GM23248 (cell line): ENCODE measurements at regions not wholly inside any gene's neighbourhood (a gene's known extent, or its start where the extent isn't known, plus 50 kb on each side); places are given as distances from the start of the nearest gene placed in this dataset.

ENCODE experiments used
- DNase-seq: peaks from one replicate; pipeline ENCODE4 v3.0.0-alpha.2; 2015
- H2AFZ ChIP-seq: fragments of 200-600 bp; sonication (generic); 2 replicates; pipeline ENCODE4 v1.6.1; 2016; ENCODE audit warnings: antibody characterized with exemption
- H3F3A ChIP-seq: fragments of 200-600 bp; sonication (generic); 2 replicates; pipeline ENCODE4 v1.6.1; 2016; ENCODE audit warnings: mild to moderate bottlenecking, antibody characterized with exemption, mixed run types; ENCODE audit not compliant: insufficient read depth
- H3K27ac ChIP-seq: fragments of 200-600 bp; sonication (generic); 2 replicates; pipeline ENCODE4 v1.5.1; 2016; ENCODE audit warnings: mild to moderate bottlenecking
- H3K27me3 ChIP-seq: fragments of 200-600 bp; sonication (generic); replicated peaks from 2 replicates; pipeline ENCODE4 v1.6.1; 2016; ENCODE audit warnings: mild to moderate bottlenecking; ENCODE audit not compliant: insufficient read depth
- H3K36me3 ChIP-seq: fragments of 200-600 bp; sonication (generic); 2 replicates; pipeline ENCODE4 v1.6.1; 2016; ENCODE audit warnings: low read depth, mild to moderate bottlenecking
- H3K4me1 ChIP-seq: fragments of 200-600 bp; sonication (generic); 2 replicates; pipeline ENCODE4 v1.6.1; 2016; ENCODE audit warnings: mild to moderate bottlenecking; ENCODE audit not compliant: insufficient read depth
- H3K4me2 ChIP-seq: fragments of 200-600 bp; sonication (generic); one replicate; pipeline ENCODE4 v1.6.1; 2016; ENCODE audit warnings: mild to moderate bottlenecking; ENCODE audit not compliant: unreplicated experiment
- H3K4me3 ChIP-seq: fragments of 200-600 bp; sonication (generic); 2 replicates; pipeline ENCODE4 v1.5.1; 2016; ENCODE audit warnings: mild to moderate bottlenecking
- H3K79me2 ChIP-seq: fragments of 200-600 bp; sonication (generic); 2 replicates; pipeline ENCODE4 v1.6.1; 2016; ENCODE audit warnings: mild to moderate bottlenecking; ENCODE audit not compliant: insufficient read depth
- H3K9ac ChIP-seq: fragments of 200-600 bp; sonication (generic); 2 replicates; pipeline ENCODE4 v1.6.1; 2016; ENCODE audit warnings: mild to moderate bottlenecking
- H3K9me2 ChIP-seq: fragments of 200-600 bp; sonication (generic); 2 replicates; pipeline ENCODE4 v1.6.1; 2016; ENCODE audit warnings: mixed run types, mild to moderate bottlenecking, moderate library complexity; ENCODE audit not compliant: insufficient read depth
- H3K9me3 ChIP-seq: fragments of 200-600 bp; sonication (generic); one replicate; pipeline ENCODE4 v1.6.1; 2017; ENCODE audit warnings: low read depth
- H4K20me1 ChIP-seq: fragments of 200-600 bp; sonication (generic); 2 replicates; pipeline ENCODE4 v1.6.0; 2016; ENCODE audit not compliant: insufficient read depth
- EZH2 ChIP-seq: fragments of 200-600 bp; sonication (generic); IDR thresholded peaks from 2 replicates; pipeline ENCODE4 v1.6.1; 2018; ENCODE audit warnings: antibody characterized with exemption, mild to moderate bottlenecking; ENCODE audit not compliant: insufficient read depth, poor library complexity, severe bottlenecking
- EZH2phosphoT487 ChIP-seq: fragments of 200-600 bp; sonication (generic); IDR thresholded peaks from 2 replicates; pipeline ENCODE4 v1.6.1; 2018; ENCODE audit warnings: antibody characterized with exemption, moderate library complexity, mild to moderate bottlenecking, low read depth; ENCODE audit not compliant: insufficient read depth
- WGBS, 2 experiments: methylation state at CpG; one replicate each; pipeline ENCODE4 v1.1.6; 2015 to 2017; ENCODE audit warnings: low lambda C conversion rate in 2 of 2, low coverage in 1 of 2; ENCODE audit errors: missing lambda C conversion rate in 2 of 2; 5-methylcytosine and 5-hydroxymethylcytosine counted together
- in situ Hi-C: fragments of 300-500 bp; cut with MboI; formaldehyde crosslinking; loops from 2 replicates; pipeline ENCODE4 v1.15.0; 2020

DNA sequence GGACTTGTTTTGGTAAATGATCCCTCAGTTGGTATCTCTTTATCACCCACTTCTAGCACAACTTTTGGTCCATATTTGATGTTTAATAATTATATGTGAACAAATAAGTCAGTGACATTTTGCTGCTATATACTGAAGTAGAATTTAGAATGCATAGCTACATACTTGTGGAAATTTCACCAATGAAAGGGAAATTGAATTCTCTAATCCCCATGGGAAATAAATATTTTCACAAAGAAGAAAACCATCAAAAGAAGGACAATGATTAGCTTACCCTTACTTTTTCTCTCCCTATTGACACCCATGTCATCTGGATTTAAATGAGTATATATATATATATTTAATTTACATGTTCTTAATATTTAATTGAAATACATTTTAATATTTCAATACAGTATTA is 94.3 kb upstream of the DAB2 start:
- Histone ChIP-seq H3K4me1 (peaks cover 76% of the 10 kb centered on the region), H3K79me2 (0 out of 2 replicates have a peak, but pooled peaks cover 6% of the 10 kb centered on the region), H3K4me3 (peak overlapping the region; percentile 18; the same call in 1 of the 2 replicates), H3K9me2 (no peaks in the 10 kb centered on the region), H3K9me3 (no peaks in the 10 kb centered on the region), H3K27ac (peak overlapping the region; percentile 70), H3K27me3 (no peaks in the 10 kb centered on the region), H4K20me1 (no peaks in the 10 kb centered on the region), H3K4me2 (peak overlapping the region; percentile 72), H2AFZ (no peak overlapping the region), H3K9ac (peak overlapping the region; percentile 19), H3K36me3 (no peaks in the 10 kb centered on the region), H3F3A (peaks cover 54% of the 10 kb centered on the region)
- peak; percentile 10 for DNase-seq
- TF ChIP-seq EZH2 = no peak
- no peak for TF ChIP-seq EZH2phosphoT487
- in situ Hi-C loops = no loop called here

DNA sequence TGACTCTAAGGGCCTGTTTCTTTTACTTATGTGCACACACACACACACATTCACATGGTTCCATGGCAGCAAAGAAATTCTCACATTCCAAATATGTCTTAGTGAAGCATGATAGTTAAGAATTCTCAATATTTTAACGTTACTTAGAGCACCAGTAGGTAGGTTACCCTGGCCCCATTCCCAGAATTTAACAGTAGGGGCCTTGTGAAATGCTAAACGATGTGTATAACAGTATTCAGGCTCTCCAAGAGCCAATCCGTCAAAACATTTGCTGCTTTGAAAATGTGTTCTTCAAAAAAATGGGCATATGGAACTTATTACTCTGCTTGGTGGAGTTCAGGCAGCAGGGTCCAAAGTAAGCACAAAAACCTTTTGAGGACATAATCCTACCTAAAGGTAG is 93.7 kb upstream of the DAB2 start:
- peak overlapping the region; percentile 70 for H3K27ac ChIP-seq
- DNase-seq = peak; percentile 83
- no peaks in the 10 kb centered on the region for H3K9me2 ChIP-seq
- H2AFZ ChIP-seq = no peak overlapping the region
- peak overlapping the region; percentile 19 for H3K9ac ChIP-seq
- no peaks in the 10 kb centered on the region for H3K36me3 ChIP-seq
- TF ChIP-seq EZH2 = no peak
- TF ChIP-seq EZH2phosphoT487 = no peak
- 0 out of 2 replicates have a peak, but pooled peaks cover 6% of the 10 kb centered on the region for H3K79me2 ChIP-seq
- peaks cover 48% of the 10 kb centered on the region for H3F3A ChIP-seq
- no peaks in the 10 kb centered on the region for H4K20me1 ChIP-seq
- in situ Hi-C loops = no loop called here
- H3K9me3 ChIP-seq = no peaks in the 10 kb centered on the region
- peak overlapping the region; percentile 72 for H3K4me2 ChIP-seq
- H3K4me3 ChIP-seq = peak overlapping the region; percentile 18; the same call in 1 of the 2 replicates
- peaks cover 74% of the 10 kb centered on the region for H3K4me1 ChIP-seq
- 1 to 2% methylated on average over 3 of the region's 3 CpGs for WGBS, 2 experiments
- no peaks in the 10 kb centered on the region for H3K27me3 ChIP-seq

DNA sequence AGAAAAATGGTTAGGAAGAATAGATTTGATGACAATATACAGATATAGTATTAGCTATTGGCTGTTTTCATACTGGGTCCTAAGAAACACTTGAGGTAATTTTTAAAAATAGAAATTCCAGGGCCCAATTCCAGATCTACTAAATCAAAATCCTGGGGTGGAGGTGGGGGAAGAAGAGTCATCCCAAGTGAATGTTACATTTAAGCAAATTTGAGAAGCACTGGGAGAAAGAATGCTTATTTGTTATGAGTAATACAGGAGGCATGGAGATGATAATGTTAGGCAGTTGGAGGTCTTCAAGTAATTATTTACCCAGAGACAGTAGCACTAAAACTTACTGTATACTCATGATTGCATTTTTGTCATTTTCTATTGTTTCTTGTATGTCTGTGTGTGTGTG is 93.0 kb upstream of the DAB2 start:
- Histone ChIP-seq H4K20me1 (no peaks in the 10 kb centered on the region), H3K9ac (peak overlapping the region; percentile 27; the same call in 1 of the 2 replicates), H3K4me2 (peak overlapping the region; percentile 72), H3K9me3 (no peaks in the 10 kb centered on the region), H3K79me2 (0 out of 2 replicates have a peak, but pooled peaks cover 5% of the 10 kb centered on the region), H3K9me2 (no peaks in the 10 kb centered on the region), H3F3A (peaks cover 44% of the 10 kb centered on the region), H3K36me3 (no peaks in the 10 kb centered on the region), H3K4me3 (peak overlapping the region; percentile 29), H3K4me1 (peaks cover 74% of the 10 kb centered on the region), H3K27ac (peak overlapping the region; percentile 70), H3K27me3 (no peaks in the 10 kb centered on the region), H2AFZ (no peak overlapping the region)
- TF ChIP-seq EZH2phosphoT487 (no peak), EZH2 (no peak)
- DNase-seq = peak; percentile 90
- in situ Hi-C loops = no loop called here

DNA sequence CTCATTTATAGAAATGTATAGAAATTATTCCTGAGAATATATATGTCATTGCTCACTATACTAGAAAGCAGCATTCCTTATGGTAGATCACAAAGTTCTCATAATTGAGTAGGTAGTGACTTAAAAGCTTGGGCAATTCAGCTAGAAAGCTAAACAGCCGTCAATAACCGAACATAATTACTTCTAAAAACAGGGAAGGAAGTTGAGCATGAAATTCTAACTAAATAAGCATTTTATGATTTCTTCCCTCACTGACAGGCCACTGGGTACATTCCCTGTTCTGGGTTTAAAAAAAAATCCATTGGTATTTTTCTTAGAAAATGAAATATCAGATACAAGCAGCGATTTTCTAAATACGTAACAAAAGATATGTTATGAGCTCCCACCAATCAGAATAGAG is 91.1 kb upstream of the DAB2 start:
- Histone ChIP-seq H3K27me3 (no peaks in the 10 kb centered on the region), H3K4me2 (no peak overlapping the region)

DNA sequence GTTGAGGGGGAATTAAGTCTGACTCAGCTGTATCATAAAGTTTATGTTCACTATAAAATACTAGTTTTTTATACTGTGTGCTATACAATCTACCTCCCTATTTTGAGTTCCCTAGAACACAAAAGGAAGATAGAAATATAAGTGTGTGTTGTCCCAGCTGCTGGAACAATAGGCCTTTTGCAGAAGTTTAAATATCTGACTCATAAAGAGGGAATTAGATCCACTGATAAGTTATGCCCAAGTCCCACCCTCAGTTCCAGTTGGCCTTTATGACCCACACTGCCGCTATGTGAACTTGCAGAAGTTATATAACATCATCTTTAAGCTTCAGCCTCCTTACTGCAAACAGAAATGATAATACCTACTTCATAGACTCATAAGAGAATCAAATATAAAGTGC is 88.5 kb upstream of the DAB2 start:
- H3K9ac ChIP-seq = no peak overlapping the region
- H3F3A ChIP-seq = peaks cover 12% of the 10 kb centered on the region
- no peaks in the 10 kb centered on the region for H3K9me2 ChIP-seq
- no peaks in the 10 kb centered on the region for H4K20me1 ChIP-seq
- peak; percentile 44 for DNase-seq
- peak overlapping the region; percentile 27 for H3K4me2 ChIP-seq
- in situ Hi-C loops = no loop called here
- no peak overlapping the region for H3K4me3 ChIP-seq
- H2AFZ ChIP-seq = no peak overlapping the region
- H3K36me3 ChIP-seq = no peaks in the 10 kb centered on the region
- 72 to 74% methylated on average over 1 of the region's 1 CpG for WGBS, 2 experiments
- peaks cover 35% of the 10 kb centered on the region for H3K4me1 ChIP-seq
- no peaks in the 10 kb centered on the region for H3K27me3 ChIP-seq
- no peaks in the 10 kb centered on the region for H3K9me3 ChIP-seq
- H3K27ac ChIP-seq = no peak overlapping the region
- H3K79me2 ChIP-seq = no peaks in the 10 kb centered on the region
- TF ChIP-seq EZH2 (no peak), EZH2phosphoT487 (no peak)

More for the DNA sequence above, 91.1 kb upstream of the DAB2 start:
- H3K9me2 ChIP-seq = no peaks in the 10 kb centered on the region
- H3F3A ChIP-seq = peaks cover 36% of the 10 kb centered on the region
- TF ChIP-seq EZH2phosphoT487 = no peak
- TF ChIP-seq EZH2 = no peak
- no peaks in the 10 kb centered on the region for H4K20me1 ChIP-seq
- H3K27ac ChIP-seq = no peak overlapping the region
- H2AFZ ChIP-seq = no peak overlapping the region
- WGBS, 2 experiments = 98% methylated on average over 4 of the region's 4 CpGs
- H3K4me1 ChIP-seq = peaks cover 62% of the 10 kb centered on the region
- H3K9ac ChIP-seq = no peak overlapping the region
- no peak overlapping the region for H3K4me3 ChIP-seq
- in situ Hi-C loops = no loop called here
- no peaks in the 10 kb centered on the region for H3K79me2 ChIP-seq
- DNase-seq = no peak
- no peaks in the 10 kb centered on the region for H3K36me3 ChIP-seq
- H3K9me3 ChIP-seq = no peaks in the 10 kb centered on the region
